ENCODE measurements at regions not wholly inside any gene's neighbourhood (a gene's known extent, or its start where the extent isn't known, plus 50 kb on each side); places are given as distances from the start of the nearest gene placed in this dataset.
"Not testable (repeated sequence)": the region's sequence is repeated elsewhere in the genome, so short reads cannot be mapped to it uniquely, and the experiment has no call there.

DNA sequence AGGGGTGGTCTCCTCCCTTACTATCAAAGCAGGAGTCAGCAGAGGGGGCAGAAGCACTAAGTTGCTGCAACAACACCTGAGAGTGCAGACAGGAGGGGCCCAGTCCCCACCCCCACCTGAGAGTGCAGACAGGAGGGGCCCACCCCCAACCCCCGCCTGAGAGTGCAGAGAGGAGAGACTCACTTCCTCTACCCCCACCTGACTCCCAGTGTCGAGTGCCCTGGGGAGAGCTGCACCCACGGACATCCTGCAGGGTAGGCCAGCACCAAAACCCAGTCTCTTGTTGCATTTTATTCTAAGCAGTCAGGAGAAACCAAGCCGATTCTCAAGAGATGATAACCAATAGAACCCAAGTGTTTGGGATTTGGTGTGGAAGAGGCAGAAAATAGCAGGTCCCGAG lies 78.4 kb downstream of the NAPG start:
- no peaks in the 10 kb centered on the region for H3K4me1 Mint-ChIP-seq
- H3K36me3 Mint-ChIP-seq (ENCODE audit: low read depth) = no peaks in the 10 kb centered on the region
- H3K4me3 Mint-ChIP-seq = no peak overlapping the region
- H3K27me3 Mint-ChIP-seq = peaks cover 3% of the 10 kb centered on the region
- peaks cover 7% of the 10 kb centered on the region for H3K9me3 Mint-ChIP-seq
- ATAC-seq (replicated peaks) = no peak
- no peak overlapping the region for H3K27ac Mint-ChIP-seq

DNA sequence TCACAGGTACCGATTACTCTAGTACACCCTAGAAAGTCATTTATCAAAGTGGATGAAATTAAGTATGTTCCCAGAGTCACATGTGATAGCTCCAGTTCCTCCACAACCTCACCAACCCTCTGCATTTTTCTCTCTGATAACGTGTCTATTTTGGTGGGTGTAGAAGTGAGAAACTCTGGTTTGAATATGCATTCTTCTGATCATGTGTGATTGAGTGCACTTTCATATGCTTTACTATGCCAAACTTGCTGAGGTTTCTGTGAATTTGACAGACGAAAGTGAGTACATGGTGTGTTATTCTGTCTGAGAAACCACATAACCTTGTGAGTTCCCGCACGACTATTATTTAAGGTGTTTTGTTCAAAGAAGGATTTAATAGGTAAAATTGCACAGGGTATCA lies 81.1 kb downstream of the NAPG start:
- H3K4me1 Mint-ChIP-seq; H3K27me3 Mint-ChIP-seq; H3K27ac Mint-ChIP-seq; H3K4me3 Mint-ChIP-seq; H3K36me3 Mint-ChIP-seq (ENCODE audit: low read depth); H3K9me3 Mint-ChIP-seq: not testable (repeated sequence)
- ATAC-seq (replicated peaks) = peak; percentile 18

GRCh38 chr18:10607332-10608248 lies 81.8 kb downstream of the NAPG start:
- not testable (repeated sequence) for H3K9me3 Mint-ChIP-seq; H3K27me3 Mint-ChIP-seq; H3K27ac Mint-ChIP-seq; H3K36me3 Mint-ChIP-seq (ENCODE audit: low read depth); ATAC-seq (replicated peaks); H3K4me3 Mint-ChIP-seq; H3K4me1 Mint-ChIP-seq

GRCh38 chr18:10608450-10608849 lies 82.6 kb downstream of the NAPG start:
- ATAC-seq (replicated peaks) = peak; percentile 46
- not testable (repeated sequence) for H3K4me3 Mint-ChIP-seq; H3K9me3 Mint-ChIP-seq; H3K27me3 Mint-ChIP-seq; H3K36me3 Mint-ChIP-seq (ENCODE audit: low read depth); H3K27ac Mint-ChIP-seq; H3K4me1 Mint-ChIP-seq

GRCh38 chr18:10609046-10609445 lies 83.2 kb downstream of the NAPG start:
- H3K27ac Mint-ChIP-seq; H3K9me3 Mint-ChIP-seq; H3K4me1 Mint-ChIP-seq; H3K4me3 Mint-ChIP-seq; H3K36me3 Mint-ChIP-seq (ENCODE audit: low read depth); H3K27me3 Mint-ChIP-seq; ATAC-seq (replicated peaks): not testable (repeated sequence)

GRCh38 chr18:10613226-10613625 lies 87.4 kb downstream of the NAPG start:
- not testable (repeated sequence) for H3K27me3 Mint-ChIP-seq; H3K9me3 Mint-ChIP-seq; ATAC-seq (replicated peaks); H3K27ac Mint-ChIP-seq; H3K4me1 Mint-ChIP-seq; H3K4me3 Mint-ChIP-seq; H3K36me3 Mint-ChIP-seq (ENCODE audit: low read depth)

GRCh38 chr18:10616714-10617113 lies 90.9 kb downstream of the NAPG start:
- not testable (repeated sequence) for H3K36me3 Mint-ChIP-seq (ENCODE audit: low read depth); ATAC-seq (replicated peaks); H3K9me3 Mint-ChIP-seq; H3K4me1 Mint-ChIP-seq; H3K4me3 Mint-ChIP-seq; H3K27me3 Mint-ChIP-seq; H3K27ac Mint-ChIP-seq

- not testable (repeated sequence) for H3K4me1 Mint-ChIP-seq; H3K27me3 Mint-ChIP-seq; H3K9me3 Mint-ChIP-seq; ATAC-seq (replicated peaks); H3K36me3 Mint-ChIP-seq (ENCODE audit: low read depth); H3K4me3 Mint-ChIP-seq; H3K27ac Mint-ChIP-seq
These were observed 93.0 kb downstream of the NAPG start for GRCh38 chr18:10618797-10619196.

- not testable (repeated sequence) for H3K27me3 Mint-ChIP-seq; H3K36me3 Mint-ChIP-seq (ENCODE audit: low read depth); H3K4me3 Mint-ChIP-seq; ATAC-seq (replicated peaks); H3K4me1 Mint-ChIP-seq; H3K9me3 Mint-ChIP-seq; H3K27ac Mint-ChIP-seq
These were observed 93.5 kb downstream of the NAPG start for GRCh38 chr18:10619280-10619679.

DNA sequence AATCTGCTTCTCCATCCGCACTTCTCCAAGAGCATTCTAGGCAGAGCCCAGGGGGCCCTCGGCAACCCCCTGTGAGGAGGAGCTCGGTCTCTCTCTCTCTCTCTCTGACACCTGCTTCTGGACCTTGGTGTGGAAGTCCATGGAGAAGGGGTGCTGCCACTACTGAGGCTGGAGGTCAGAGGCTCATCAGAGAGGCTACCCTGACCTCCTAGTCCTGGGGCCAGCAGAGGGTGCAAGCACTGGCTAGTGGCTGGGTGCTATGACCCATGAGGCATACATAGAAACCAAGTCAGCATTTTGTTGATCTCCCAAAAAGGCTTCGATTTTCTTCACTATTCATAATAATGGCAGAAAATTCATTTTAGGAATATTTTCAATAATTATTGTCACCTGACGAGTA lies 94.0 kb downstream of the NAPG start:
- not testable (repeated sequence) for H3K9me3 Mint-ChIP-seq; H3K36me3 Mint-ChIP-seq (ENCODE audit: low read depth); H3K27ac Mint-ChIP-seq; H3K27me3 Mint-ChIP-seq; H3K4me1 Mint-ChIP-seq; H3K4me3 Mint-ChIP-seq; ATAC-seq (replicated peaks)
